ENCODE measurements at regions not wholly inside any gene's neighbourhood (a gene's known extent, or its start where the extent isn't known, plus 50 kb on each side); places are given as distances from the start of the nearest gene placed in this dataset.

GRCh38 chr12:84079626-84080025, 833.0 kb downstream of the SLC6A15 start:
- TF ChIP-seq CTCF (IDR thresholded peaks at IDR 0.05) (no peak), POLR2A (IDR thresholded peaks at IDR 0.05) (no peak), EP300 (IDR thresholded peaks at IDR 0.05) (no peak)
